ENCODE measurements at regions not wholly inside any gene's neighbourhood (a gene's known extent, or its start where the extent isn't known, plus 50 kb on each side); places are given as distances from the start of the nearest gene placed in this dataset.

- H3K4me3 ChIP-seq, result no peak overlapping the region
- intact Hi-C loops (cut with DNase I), result no loop called here
- no peaks in the 10 kb centered on the region for H3K36me3 ChIP-seq
- H3K4me1 ChIP-seq, result no peaks in the 10 kb centered on the region
- no peak overlapping the region for H3K27ac ChIP-seq (replicated peaks in 1 of 4)
- no peaks in the 10 kb centered on the region for H3K27me3 ChIP-seq
- TF ChIP-seq POLR2AphosphoS5 (IDR thresholded peaks at IDR 0.05) (no peak), EP300 (IDR thresholded peaks at IDR 0.05) (no peak), POLR2A (IDR thresholded peaks at IDR 0.05; ENCODE audit: low read depth) (no peak), CTCF (IDR thresholded peaks at IDR 0.05) (no peak)
- H3K9me3 ChIP-seq, result no peaks in the 10 kb centered on the region
- DNase-seq (ENCODE audit: extremely low spot score), result no peak
Observed at GRCh38 chr4:65834707-65835106, 164.4 kb upstream of the EPHA5 start.

- no peaks in the 10 kb centered on the region for H3K4me1 ChIP-seq
- no peaks in the 10 kb centered on the region for H3K9me3 ChIP-seq
- H3K27me3 ChIP-seq, result no peaks in the 10 kb centered on the region
- no peak overlapping the region for H3K4me3 ChIP-seq
- H3K27ac ChIP-seq (replicated peaks in 1 of 4), result no peak overlapping the region
- TF ChIP-seq CTCF (IDR thresholded peaks at IDR 0.05), result no peak
- no peak for TF ChIP-seq POLR2AphosphoS5 (IDR thresholded peaks at IDR 0.05)
- TF ChIP-seq EP300 (IDR thresholded peaks at IDR 0.05), result no peak
- TF ChIP-seq POLR2A (IDR thresholded peaks at IDR 0.05; ENCODE audit: low read depth), result no peak
- intact Hi-C loops (cut with DNase I), result no loop called here
- WGBS, result 68% methylated on average over 6 of the region's 6 CpGs
- no peaks in the 10 kb centered on the region for H3K36me3 ChIP-seq
- no peak for DNase-seq (ENCODE audit: extremely low spot score)
Observed at GRCh38 chr4:65831828-65832227, 161.5 kb upstream of the EPHA5 start.

- intact Hi-C loops (cut with DNase I), result no loop called here
- no peaks in the 10 kb centered on the region for H3K27me3 ChIP-seq
- DNase-seq (ENCODE audit: extremely low spot score), result no peak
- H3K27ac ChIP-seq (replicated peaks in 1 of 4), result no peak overlapping the region
- no peaks in the 10 kb centered on the region for H3K36me3 ChIP-seq
- H3K9me3 ChIP-seq, result no peaks in the 10 kb centered on the region
- no peaks in the 10 kb centered on the region for H3K4me1 ChIP-seq
- no peak overlapping the region for H3K4me3 ChIP-seq
- 72% methylated on average over 2 of the region's 2 CpGs for WGBS
- TF ChIP-seq POLR2AphosphoS5 (IDR thresholded peaks at IDR 0.05) (no peak), EP300 (IDR thresholded peaks at IDR 0.05) (no peak), POLR2A (IDR thresholded peaks at IDR 0.05; ENCODE audit: low read depth) (no peak), CTCF (IDR thresholded peaks at IDR 0.05) (no peak)
Observed at GRCh38 chr4:65825116-65825753, 154.9 kb upstream of the EPHA5 start.

GRCh38 chr4:65819192-65819591 lies 148.9 kb upstream of the EPHA5 start:
- Histone ChIP-seq H3K9me3 (peaks cover 0 to 9% (median 6%) of the 10 kb centered on the region in 4 donors), H3K4me1 (no peaks in the 10 kb centered on the region), H3K27ac (replicated peaks in 1 of 4) (no peak overlapping the region), H3K27me3 (no peaks in the 10 kb centered on the region), H3K36me3 (no peaks in the 10 kb centered on the region), H3K4me3 (no peak overlapping the region)
- DNase-seq (ENCODE audit: extremely low spot score), result no peak
- TF ChIP-seq POLR2A (IDR thresholded peaks at IDR 0.05; ENCODE audit: low read depth) (no peak), CTCF (IDR thresholded peaks at IDR 0.05) (no peak), POLR2AphosphoS5 (IDR thresholded peaks at IDR 0.05) (no peak), EP300 (IDR thresholded peaks at IDR 0.05) (no peak)
- WGBS, result 97% methylated on average over 1 of the region's 1 CpG
- intact Hi-C loops (cut with DNase I), result no loop called here

GRCh38 chr4:65805936-65806335 lies 135.6 kb upstream of the EPHA5 start:
- H3K27ac ChIP-seq (replicated peaks in 1 of 4), result no peak overlapping the region
- no peaks in the 10 kb centered on the region for H3K4me1 ChIP-seq
- intact Hi-C loops (cut with DNase I), result no loop called here
- H3K36me3 ChIP-seq, result no peaks in the 10 kb centered on the region
- no peak for DNase-seq (ENCODE audit: extremely low spot score)
- H3K27me3 ChIP-seq, result no peaks in the 10 kb centered on the region
- no peak for TF ChIP-seq CTCF (IDR thresholded peaks at IDR 0.05)
- no peak for TF ChIP-seq POLR2AphosphoS5 (IDR thresholded peaks at IDR 0.05)
- no peak overlapping the region for H3K4me3 ChIP-seq
- H3K9me3 ChIP-seq, result peaks cover 0 to 7% (median 0%) of the 10 kb centered on the region in 4 donors

Data from esophagus muscularis mucosa (tissue), 4 donors.